Activated B cell treated with CpG ODN at 0.5 μM for 24 hours (primary cell): ENCODE measurements at regions not wholly inside any gene's neighbourhood (a gene's known extent, or its start where the extent isn't known, plus 50 kb on each side); places are given as distances from the start of the nearest gene placed in this dataset.

Experiments
- ATAC-seq: fragments of 200-7000 bp; cut with Tn5 transposase; one replicate; pipeline ENCODE4 v1.10.0; 2021; ENCODE audit warnings: low read depth, mild to moderate bottlenecking, moderate library complexity
- CTCF ChIA-PET: fragments of 350-600 bp; sonication (Branson Sonifier 250); formaldehyde crosslinking; loops from one replicate; lab custom pipeline; 2021; ENCODE audit warnings: antibody characterized with exemption; lab: Charles Lee
- POLR2A ChIA-PET: fragments of 350-600 bp; sonication (Branson Sonifier 250); formaldehyde crosslinking; loops from one replicate; lab custom pipeline; 2021; ENCODE audit warnings: antibody characterized with exemption; lab: Charles Lee
- DNase-seq: peaks from one replicate; pipeline ENCODE4 v3.0.0; 2022
- H3K27ac Mint-ChIP-seq: one replicate; pipeline ENCODE4 v1.8.0; 2020; ENCODE audit warnings: mixed read lengths
- H3K27me3 Mint-ChIP-seq: one replicate; pipeline ENCODE4 v1.8.0; 2021; ENCODE audit warnings: mixed read lengths
- H3K36me3 Mint-ChIP-seq: one replicate; pipeline ENCODE4 v1.8.0; 2021; ENCODE audit warnings: low read depth, mixed read lengths
- H3K4me1 Mint-ChIP-seq: one replicate; pipeline ENCODE4 v1.8.0; 2021; ENCODE audit warnings: mixed read lengths
- H3K4me3 Mint-ChIP-seq: one replicate; pipeline ENCODE4 v1.8.0; 2020; ENCODE audit warnings: mild to moderate bottlenecking, mixed read lengths
- H3K9me3 Mint-ChIP-seq: one replicate; pipeline ENCODE4 v1.8.0; 2020; ENCODE audit warnings: mixed read lengths
- CTCF ChIP-seq: fragments of 200-600 bp; IDR thresholded peaks from one replicate; pipeline ENCODE4 v1.8.0; 2022; ENCODE audit warnings: antibody characterized with exemption, mild to moderate bottlenecking
- intact Hi-C: fragments of 100-400 bp; cut with micrococcal nuclease; formaldehyde crosslinking; loops from one replicate; pipeline ENCODE4 v1.15.1; 2024

- no peaks in the 10 kb centered on the region for H3K27me3 Mint-ChIP-seq
- ChIA-PET CTCF (no interaction called here), POLR2A (no interaction called here)
- H3K4me1 Mint-ChIP-seq = no peaks in the 10 kb centered on the region
- intact Hi-C loops = no loop called here
- H3K4me3 Mint-ChIP-seq = no peak overlapping the region
- H3K9me3 Mint-ChIP-seq = peaks cover 9% of the 10 kb centered on the region
- ATAC-seq (no peak), DNase-seq (no peak)
- no peak for TF ChIP-seq CTCF
- H3K27ac Mint-ChIP-seq = no peak overlapping the region
- no peaks in the 10 kb centered on the region for H3K36me3 Mint-ChIP-seq
Measured at GRCh38 chr1:96036763-96037162, 684.8 kb upstream of the PTBP2 start.

- no peak for DNase-seq
- ChIA-PET POLR2A (no interaction called here), CTCF (no interaction called here)
- intact Hi-C loops = no loop called here
- Mint-ChIP-seq H3K36me3 (no peaks in the 10 kb centered on the region), H3K4me1 (no peaks in the 10 kb centered on the region), H3K9me3 (peaks cover 7% of the 10 kb centered on the region), H3K27me3 (no peaks in the 10 kb centered on the region), H3K4me3 (no peak overlapping the region), H3K27ac (no peak overlapping the region)
- no peak for ATAC-seq
- no peak for TF ChIP-seq CTCF
Measured at GRCh38 chr1:96038636-96039035, 682.9 kb upstream of the PTBP2 start.

GRCh38 chr1:96039910-96040309 lies 681.7 kb upstream of the PTBP2 start:
- TF ChIP-seq CTCF = no peak
- intact Hi-C loops = no loop called here
- DNase-seq = no peak
- no peaks in the 10 kb centered on the region for H3K36me3 Mint-ChIP-seq
- H3K4me3 Mint-ChIP-seq = no peak overlapping the region
- H3K4me1 Mint-ChIP-seq = no peaks in the 10 kb centered on the region
- ATAC-seq = no peak
- ChIA-PET CTCF (no interaction called here), POLR2A (no interaction called here)
- no peaks in the 10 kb centered on the region for H3K27me3 Mint-ChIP-seq
- H3K9me3 Mint-ChIP-seq = peaks cover 7% of the 10 kb centered on the region
- H3K27ac Mint-ChIP-seq = no peak overlapping the region

- Mint-ChIP-seq H3K27me3 (no peaks in the 10 kb centered on the region), H3K36me3 (no peaks in the 10 kb centered on the region), H3K4me1 (no peaks in the 10 kb centered on the region), H3K27ac (no peak overlapping the region), H3K4me3 (no peak overlapping the region), H3K9me3 (peaks cover 7% of the 10 kb centered on the region)
- no peak for ATAC-seq
- intact Hi-C loops = no loop called here
- ChIA-PET CTCF (no interaction called here), POLR2A (no interaction called here)
- no peak for TF ChIP-seq CTCF
- DNase-seq = no peak
Measured at GRCh38 chr1:96041470-96041869, 680.1 kb upstream of the PTBP2 start.

GRCh38 chr1:96048572-96049212 lies 672.9 kb upstream of the PTBP2 start:
- Mint-ChIP-seq H3K9me3 (peaks cover 2% of the 10 kb centered on the region), H3K27me3 (no peaks in the 10 kb centered on the region), H3K27ac (no peak overlapping the region), H3K4me1 (no peaks in the 10 kb centered on the region), H3K36me3 (no peaks in the 10 kb centered on the region), H3K4me3 (no peak overlapping the region)
- no peak for DNase-seq
- no peak for TF ChIP-seq CTCF
- CTCF ChIA-PET = no interaction called here
- intact Hi-C loops = no loop called here
- no peak for ATAC-seq
- POLR2A ChIA-PET = no interaction called here
